HG02973 (cell line): ENCODE measurements at regions not wholly inside any gene's neighbourhood (a gene's known extent, or its start where the extent isn't known, plus 50 kb on each side); places are given as distances from the start of the nearest gene placed in this dataset.
"Not testable (repeated sequence)": the region's sequence is repeated elsewhere in the genome, so short reads cannot be mapped to it uniquely, and the experiment has no call there.

Experiments used
- ATAC-seq: cut with Tn5 transposase; IDR thresholded peaks from one replicate; pipeline ENCODE4 v1.9.1; 2021; ENCODE audit warnings: moderate library complexity; ENCODE audit not compliant: unreplicated experiment

DNA sequence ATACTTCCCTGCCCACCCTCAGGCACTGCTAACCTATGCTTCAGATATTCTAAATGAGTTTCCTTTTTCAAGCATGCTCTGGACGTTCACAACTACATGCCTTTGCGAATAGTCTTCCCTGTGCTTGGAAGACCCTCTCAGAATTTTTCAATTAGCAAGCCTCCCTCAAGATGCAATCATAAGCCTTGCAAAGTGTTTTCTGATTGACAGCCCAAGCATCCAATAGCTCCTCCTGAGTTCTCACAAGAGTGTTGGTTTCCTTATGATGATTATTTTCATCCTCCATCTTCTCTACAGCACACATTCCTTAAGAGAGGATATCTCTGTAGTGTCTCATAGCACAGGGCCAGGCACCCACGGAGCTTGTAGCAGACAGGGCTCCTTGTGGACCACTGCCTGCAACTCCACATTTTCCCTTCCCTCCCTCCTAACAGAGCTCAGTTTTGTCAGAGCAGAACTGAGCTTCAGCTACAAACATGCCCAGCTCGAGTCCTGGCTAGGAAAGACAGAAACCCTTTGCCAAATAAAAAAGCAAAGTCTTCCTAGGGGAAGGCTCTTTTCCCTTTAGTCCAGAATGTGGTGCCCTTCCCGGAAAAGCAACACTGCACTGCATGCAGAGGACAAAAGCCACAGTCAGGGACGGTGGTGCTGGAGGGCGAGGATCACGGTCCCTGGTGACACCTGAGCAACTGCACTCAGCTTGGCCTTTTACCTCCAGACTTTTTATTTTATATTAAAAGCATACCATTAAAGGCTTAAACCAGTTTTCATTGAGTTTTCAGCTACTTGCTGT lies 819.8 kb upstream of the ID2 start:
- ATAC-seq, result no peak

DNA sequence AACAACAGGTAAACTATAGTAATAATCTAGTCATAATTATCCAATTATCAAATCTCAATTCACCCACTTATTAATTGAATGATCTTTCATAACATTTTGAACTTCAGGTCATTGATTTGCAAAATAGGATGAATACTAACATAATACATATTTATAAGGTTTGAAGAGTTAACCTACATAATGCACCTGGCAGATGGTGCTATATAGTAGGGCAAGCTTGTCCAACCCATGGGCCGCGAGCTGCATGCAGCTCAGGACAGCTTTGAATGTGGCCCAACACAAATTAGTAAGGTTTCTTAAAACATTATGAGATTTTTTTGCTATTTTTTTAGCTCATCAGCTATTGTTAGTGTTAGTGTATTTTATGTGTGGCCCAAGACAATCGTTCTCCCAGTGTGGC lies 815.8 kb upstream of the ID2 start:
- ATAC-seq, result no peak

DNA sequence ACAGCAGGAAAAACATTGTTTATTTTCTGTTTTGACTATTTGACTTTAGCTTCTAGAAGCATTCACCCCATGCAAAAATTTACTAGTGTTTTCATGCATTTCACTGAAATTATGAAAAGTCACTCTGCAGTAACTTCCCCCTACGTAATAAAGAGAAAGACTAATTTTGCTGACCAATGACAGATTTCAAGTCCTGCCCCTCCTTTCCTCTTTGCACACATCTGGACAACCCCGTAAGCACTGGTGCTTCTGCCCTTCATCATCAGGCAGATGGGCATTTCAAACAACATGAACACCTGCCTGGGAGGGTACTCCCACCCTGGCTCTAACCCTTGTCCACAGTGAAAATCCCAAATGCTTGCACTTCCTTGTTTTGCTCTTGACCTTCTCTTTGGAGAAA lies 815.0 kb upstream of the ID2 start:
- no peak for ATAC-seq

DNA sequence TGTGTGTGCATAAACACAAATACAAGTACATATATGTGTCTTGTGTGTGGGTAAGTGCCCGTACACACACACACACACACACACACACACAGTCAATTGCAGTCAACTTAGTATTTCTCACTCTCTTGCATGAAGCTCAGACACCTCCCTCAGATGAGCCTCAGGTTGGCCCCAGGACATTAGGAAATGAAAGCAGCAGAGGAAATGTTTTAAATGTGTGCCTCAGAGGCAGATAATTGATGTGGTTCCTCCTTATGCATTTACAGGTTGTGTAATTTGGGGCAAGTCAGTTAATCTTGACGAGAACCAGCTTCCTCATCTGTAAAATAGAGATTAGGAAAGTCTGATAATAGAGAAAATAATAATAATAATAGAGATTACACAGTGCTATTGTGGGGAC lies 814.0 kb upstream of the ID2 start:
- ATAC-seq, result no peak

DNA sequence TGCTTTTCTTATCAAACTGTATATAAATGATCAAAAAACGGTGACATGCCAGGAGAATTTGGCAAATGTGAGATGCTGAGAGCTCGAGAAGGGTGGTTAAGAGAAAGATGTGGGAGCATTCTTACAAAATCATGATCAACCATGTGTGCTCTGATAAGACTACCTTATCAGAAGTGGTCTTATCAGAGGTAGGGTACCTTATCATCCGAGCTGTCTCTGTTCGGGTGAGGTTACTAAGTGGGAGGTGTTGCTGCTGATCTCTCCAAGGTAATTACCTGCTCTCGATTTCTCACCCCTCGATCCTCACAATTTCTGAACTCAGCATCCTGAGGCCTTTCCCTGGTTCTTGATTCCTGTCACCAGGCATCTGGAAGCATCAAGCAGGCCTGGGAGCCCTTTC lies 813.0 kb upstream of the ID2 start:
- ATAC-seq, result no peak

DNA sequence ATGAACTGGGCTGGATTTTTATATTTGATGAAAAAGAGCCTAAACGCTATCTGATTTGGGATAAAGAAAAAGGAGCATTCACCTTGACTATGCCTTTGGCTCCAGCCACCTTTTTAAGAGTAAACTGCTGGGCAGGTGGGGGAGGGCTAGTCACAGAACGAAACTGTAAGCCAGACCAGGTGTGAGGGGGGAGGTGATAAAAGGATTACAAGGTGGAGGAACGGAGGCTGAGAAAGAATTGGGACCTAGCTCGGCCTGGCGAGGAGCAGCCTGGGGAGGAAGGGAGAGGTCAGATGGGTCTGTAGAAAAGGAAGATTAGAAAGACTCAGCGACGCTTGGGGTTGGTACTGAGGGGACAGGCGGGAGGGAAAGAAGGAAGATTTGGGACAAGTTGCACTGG lies 805.4 kb upstream of the ID2 start:
- ATAC-seq, result not testable (repeated sequence)

DNA sequence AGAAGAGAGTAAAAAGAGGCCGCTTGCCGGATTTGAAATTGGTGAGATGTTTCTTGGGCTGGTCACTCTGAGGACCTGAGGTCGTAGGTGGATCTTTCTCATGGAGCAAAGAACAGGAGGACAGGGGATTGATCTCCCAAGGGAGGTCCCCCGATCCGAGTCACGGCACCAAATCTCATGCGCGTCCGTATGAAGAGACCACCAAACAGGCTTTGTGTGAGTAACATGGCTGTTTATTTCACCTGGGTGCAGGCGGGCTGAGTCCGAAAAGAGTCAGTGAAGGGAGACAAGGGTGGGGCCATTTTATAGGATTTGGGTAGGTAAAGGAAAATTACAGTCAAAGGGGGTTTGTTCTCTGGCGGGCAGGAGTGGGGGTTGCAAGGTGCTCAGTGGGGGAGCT lies 803.6 kb upstream of the ID2 start:
- ATAC-seq, result not testable (repeated sequence)

DNA sequence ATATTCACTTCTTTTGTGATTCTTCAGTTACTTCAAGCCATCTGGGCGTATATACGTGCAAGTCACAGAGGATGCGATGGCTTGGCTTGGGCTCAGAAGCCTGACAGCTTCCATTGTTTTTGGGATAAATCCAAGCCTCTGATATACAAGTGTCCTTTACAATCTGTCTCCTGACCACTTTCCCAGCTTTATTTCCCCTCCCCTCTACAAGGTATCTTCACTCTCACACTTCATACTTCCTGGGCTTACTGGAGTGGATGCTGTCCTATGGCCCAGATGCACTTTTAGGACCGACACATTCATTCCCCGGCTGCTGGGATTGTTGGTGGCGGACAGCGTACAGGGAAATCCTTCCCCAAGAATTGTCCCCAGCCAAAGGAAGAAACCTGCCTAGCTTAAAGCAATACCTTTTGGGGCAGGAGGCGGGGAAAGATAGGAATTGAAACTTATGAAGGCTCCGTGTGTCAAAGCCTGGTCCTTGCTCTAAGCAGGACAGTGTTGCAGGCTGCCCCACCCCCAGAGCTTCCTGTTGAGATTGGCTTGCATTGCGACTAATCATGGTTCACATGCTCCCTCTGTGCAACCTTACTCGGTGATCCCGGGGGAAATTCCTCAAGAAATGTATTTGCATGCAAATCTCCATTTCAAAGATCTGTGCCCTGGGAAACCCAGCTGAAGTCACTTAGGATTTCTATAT lies 802.9 kb upstream of the ID2 start:
- ATAC-seq, result no peak

DNA sequence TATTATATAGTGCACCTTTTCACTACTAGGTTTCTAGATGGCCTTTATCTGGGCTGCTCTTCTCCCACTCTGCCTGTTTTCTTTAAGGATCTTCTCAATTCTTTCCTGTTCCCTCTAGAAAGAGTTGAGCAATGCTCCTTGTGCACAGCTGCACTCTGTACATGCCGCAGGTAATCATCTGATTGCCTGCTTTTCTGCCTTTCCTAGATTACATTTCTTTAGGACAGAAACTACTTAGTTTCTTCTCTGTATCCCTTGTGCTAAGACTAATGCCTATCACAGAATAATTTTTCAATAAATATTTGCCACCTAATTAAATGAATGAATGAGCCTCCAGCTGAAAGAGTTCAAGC lies 802.4 kb upstream of the ID2 start:
- ATAC-seq, result no peak

DNA sequence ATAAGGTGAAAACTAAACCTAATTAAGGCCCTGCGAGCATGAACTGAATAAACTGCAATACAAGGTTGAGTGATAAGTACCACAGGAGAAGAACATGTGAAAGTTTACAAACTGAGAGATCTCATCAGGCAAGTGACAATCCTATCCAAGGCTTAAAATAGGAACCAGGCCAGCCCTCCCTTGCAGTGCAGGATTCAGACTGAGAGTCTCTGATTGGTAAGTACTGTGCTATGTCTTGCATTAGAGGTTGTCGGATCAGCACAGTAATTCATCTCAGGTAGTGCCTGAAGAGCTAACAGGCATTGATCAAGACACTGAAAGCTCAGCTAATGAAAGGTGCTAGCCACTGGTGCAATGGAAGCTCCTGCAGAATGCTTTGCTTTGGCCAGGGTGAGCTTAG lies 801.7 kb upstream of the ID2 start:
- ATAC-seq, result no peak

DNA sequence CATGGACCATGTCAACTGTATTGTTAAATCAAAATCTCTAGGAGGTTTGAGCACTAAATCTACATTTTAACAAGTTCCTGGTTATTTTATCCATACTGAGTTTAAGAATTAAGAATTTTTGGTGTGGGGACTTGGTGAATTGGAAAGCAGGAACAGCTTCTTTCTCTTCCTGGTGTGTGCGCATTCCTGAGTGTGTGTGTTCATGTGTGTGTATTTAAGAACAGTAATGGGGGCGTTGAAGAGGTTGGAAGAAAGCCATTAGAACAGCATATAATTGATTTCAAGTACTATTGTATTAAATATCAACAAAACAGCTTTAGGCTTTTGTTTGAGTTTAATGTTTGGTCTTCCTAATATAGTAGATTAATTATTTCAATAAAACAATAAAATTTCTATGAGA lies 801.3 kb upstream of the ID2 start:
- ATAC-seq, result no peak

DNA sequence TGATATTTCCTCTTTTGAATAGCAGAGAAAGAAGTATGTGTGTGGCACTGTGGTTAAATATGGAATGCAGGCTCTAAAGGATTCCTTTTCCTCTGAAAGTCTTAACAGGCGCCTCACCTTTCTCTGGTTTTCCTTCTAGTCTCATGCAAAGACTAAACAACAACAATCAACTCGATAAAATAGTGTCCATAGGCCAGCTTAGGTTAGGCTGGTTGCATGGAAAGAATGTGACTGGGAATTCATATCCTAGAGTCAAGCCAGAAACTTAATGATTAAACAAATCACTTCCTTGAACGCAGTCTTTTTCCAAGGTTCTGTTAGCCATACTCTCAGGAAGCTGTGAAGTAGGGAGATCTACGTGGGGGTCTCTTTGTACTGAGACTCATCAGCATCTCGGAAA lies 800.8 kb upstream of the ID2 start:
- ATAC-seq, result no peak

DNA sequence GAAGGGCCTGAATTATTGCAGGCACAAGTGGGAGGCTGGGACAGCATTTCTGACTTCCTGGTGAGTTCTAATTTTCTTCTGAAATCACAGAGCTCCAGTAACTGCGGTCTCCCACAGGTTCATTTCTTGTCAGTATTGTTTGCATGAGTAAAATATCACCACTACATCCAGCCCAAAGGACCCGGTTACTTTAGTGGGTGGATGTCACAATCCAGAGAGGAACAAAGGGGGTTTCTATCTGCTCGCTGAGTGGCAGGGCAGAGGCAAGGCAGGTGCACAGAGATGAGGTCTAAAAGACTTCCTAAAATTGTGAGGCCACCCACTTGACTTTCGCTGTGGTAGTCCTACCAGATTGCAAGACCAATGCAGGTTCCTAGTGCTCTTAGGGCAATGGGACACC lies 800.4 kb upstream of the ID2 start:
- ATAC-seq, result no peak

DNA sequence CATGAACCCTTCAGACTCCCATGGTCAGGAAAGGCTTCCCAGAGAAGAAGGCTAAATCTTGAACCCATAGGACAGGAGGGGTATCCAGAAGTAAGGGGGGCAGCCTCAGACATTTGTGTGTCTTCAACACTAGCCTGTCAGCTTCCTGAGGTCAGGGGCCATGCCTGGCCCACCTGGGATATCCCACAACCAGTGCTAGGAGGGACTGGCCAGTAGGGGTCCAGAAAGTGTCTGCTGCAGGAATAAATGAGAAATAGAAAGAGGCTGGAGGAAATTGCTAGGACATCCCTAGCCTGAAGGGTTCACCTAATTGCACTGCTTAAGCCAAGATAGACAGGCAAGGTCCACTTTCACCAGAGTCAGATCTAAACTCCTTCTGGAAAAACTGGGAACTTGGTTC lies 799.6 kb upstream of the ID2 start:
- no peak for ATAC-seq

DNA sequence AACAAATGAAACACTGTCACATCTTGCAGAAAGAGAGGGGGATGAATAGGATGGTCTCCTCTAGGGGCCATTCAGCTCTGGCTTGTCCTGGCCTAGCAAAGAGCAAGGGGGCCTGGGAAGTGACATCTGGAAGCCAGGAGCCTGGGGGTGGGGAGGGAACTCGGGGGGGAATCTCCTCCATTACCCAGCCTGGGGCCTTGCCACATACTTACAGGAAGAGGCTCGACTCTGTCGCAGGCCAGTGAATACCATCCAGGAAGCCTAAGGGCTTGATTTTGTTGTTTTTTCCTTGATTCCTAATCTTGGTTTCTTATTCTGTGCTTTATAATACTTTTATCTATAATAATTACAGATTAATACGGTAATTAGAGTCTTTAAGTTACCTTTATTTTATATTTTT lies 797.5 kb upstream of the ID2 start:
- ATAC-seq, result no peak

DNA sequence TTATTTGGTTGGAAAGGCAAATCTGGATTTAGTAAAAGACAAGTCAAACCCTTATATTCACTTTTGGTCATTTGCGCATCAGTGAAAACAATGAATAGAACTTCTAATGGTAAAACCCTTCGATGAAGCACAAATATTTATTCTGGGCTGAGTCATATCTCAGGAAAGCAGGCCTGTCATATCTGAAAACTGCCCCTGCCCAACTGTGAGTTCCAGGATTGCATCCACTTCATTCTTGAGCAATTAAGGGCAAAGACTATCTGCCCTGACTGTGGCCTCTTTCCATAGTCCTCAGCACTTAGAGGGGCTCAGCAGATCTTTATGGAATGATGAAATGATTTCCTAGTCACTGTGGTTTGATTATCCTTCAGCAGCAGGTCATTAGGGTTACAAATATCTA lies 795.2 kb upstream of the ID2 start:
- ATAC-seq, result no peak

DNA sequence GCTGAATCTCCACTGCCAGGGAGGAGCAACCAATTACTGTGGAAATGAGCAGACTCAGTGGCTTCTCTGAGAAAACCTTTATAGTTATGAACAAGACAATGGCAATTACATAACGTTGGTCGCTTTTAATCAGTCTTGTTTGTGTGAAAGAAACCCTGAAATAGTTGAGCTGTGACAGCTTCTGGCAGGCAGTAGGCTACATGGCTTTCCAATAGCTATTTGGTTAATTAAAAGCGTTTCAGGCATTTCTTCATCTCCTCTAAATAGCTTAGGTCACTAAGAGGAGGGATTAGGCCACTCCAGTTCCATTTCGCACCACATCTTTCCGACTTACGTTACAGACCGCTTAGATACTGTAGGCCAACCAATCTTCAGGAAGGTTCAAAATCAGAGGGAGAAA lies 794.4 kb upstream of the ID2 start:
- ATAC-seq, result no peak

DNA sequence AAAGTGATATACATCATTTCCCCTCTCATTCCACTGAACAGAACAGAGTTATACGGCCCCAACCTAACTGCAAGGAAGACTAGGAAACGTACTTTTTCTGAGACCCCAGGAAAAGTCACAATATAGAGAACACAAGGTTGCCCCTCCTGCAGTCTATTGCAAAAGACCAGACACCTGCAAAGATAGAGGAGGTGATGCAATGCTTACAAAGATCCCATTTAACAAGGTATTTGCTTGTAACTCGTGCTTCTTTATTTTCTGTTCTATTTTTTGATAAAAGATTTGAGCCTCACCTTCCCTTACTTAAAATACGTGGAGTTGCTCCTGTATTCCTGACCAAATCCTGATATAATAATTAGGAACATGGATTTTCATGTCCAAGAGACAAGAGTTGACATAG lies 793.0 kb upstream of the ID2 start:
- no peak for ATAC-seq

DNA sequence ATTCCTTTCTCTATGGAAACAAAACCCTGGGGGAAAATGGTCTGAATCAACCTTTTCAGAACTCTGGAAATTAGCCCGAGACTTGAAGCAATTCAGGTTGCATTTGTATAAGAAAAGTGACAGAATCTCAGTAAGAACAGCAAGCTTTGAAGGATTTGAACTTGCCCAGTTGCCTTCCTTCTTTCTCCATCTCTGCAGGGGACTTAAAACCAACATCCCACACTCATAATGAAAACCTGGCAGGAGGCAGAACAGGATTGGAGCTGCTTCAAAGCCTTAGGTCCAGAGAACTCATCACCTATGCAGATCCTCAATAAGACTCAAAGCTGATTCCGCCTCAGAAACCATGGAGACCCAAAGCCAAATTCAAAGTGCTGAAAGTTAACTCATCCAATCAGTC lies 790.5 kb upstream of the ID2 start:
- no peak for ATAC-seq

DNA sequence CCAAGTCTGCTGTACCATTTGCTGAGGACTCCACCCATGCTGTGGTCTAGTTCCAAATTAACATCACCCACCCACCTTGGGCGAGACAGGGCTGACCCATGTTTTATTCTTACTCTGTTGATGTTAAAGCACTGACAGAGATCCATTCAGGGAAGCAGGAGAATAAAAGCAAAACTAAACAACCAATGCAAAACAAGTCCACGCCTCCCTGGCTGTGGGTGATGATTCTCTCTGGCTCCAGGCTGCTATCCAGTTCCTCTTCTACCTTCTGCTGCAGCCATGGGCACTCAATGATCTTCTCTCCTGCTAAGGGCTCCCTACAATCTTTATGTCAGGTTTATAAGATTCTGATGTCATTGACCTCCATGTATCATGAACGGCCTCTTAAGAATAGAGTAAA lies 786.6 kb upstream of the ID2 start:
- ATAC-seq, result no peak

DNA sequence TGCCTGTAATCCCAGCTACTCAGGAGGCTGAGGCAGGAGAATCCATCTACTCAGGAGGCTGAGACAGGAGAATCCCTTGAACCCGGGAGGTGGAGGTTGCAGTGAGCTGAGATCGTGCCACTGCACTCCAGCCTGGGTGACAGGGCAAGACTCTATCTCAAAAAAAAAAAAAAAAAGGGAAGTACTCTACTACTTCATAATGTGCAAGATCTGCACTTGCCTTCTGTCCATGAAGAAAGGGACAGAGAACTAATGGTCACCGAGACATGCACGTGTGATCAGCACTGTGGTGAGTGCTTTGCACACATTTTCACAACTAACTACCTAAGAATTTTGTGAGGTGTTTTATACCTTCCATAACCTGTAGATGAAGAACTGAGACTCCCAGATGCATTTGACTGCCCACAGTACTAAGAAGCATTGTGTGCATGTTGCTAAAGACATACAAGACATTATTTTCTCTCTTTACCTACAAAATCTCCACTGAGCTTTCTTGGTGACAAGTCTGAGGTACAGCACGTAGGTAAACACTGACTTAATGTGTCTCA lies 784.8 kb upstream of the ID2 start:
- ATAC-seq, result no peak

DNA sequence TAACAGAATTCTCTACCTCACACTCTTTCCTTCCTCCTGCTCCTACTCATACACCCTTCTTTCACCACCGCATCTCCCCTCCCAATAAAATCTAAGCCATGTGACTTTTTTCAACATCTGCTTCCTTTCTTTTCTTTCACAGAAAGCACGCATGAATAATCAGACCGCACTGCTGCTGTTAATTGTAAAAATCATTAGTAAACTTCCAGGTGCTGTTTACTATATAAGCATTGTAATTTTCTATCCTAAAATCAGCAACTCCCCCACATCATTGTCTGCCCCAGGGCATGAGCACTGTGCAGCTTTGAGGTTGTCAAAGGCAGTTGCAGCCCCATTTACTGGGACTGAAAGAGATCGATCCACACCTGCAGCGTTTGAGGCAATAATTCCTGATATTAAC lies 782.6 kb upstream of the ID2 start:
- ATAC-seq, result no peak

DNA sequence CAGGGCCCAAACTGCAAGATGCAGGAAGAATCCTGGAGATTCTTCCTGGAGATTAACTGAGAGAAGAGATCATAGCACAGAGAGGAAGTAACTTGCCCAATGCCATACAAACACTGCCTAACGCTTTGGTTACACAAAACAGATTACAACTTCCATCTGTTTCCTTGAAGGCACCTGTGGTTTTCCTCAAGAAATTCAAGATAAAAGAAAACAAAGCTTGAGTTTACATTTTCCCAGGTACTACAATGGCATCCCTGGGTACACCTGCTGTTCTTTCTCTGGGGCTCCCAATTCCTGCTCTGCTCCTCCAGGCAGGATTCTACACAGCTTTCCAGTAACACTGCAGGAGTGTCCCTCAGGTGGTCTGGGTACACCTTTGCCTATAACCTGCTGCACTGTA lies 781.9 kb upstream of the ID2 start:
- no peak for ATAC-seq
